Esophagus squamous epithelium (tissue), 4 donors: ENCODE measurements at regions not wholly inside any gene's neighbourhood (a gene's known extent, or its start where the extent isn't known, plus 50 kb on each side); places are given as distances from the start of the nearest gene placed in this dataset.

Source experiments
- CTCF ChIP-seq, 6 experiments: fragments of 450-650 bp in 4 of 6; fragments of 200-600 bp in 2 of 6; sonication (generic) in 2 of 6; IDR thresholded peaks; one replicate each; pipeline ENCODE4 v1.5.1; 2016 to 2019; ENCODE audit warnings: antibody characterized with exemption in 6 of 6, mild to moderate bottlenecking in 4 of 6, moderate library complexity in 4 of 6
- POLR2A ChIP-seq, 4 donors: fragments of 450-650 bp; IDR thresholded peaks; one replicate each; pipeline ENCODE4 v1.6.1; 2017; ENCODE audit warnings: antibody characterized with exemption in 4 of 4, mild to moderate bottlenecking in 4 of 4, moderate library complexity in 3 of 4

DNA sequence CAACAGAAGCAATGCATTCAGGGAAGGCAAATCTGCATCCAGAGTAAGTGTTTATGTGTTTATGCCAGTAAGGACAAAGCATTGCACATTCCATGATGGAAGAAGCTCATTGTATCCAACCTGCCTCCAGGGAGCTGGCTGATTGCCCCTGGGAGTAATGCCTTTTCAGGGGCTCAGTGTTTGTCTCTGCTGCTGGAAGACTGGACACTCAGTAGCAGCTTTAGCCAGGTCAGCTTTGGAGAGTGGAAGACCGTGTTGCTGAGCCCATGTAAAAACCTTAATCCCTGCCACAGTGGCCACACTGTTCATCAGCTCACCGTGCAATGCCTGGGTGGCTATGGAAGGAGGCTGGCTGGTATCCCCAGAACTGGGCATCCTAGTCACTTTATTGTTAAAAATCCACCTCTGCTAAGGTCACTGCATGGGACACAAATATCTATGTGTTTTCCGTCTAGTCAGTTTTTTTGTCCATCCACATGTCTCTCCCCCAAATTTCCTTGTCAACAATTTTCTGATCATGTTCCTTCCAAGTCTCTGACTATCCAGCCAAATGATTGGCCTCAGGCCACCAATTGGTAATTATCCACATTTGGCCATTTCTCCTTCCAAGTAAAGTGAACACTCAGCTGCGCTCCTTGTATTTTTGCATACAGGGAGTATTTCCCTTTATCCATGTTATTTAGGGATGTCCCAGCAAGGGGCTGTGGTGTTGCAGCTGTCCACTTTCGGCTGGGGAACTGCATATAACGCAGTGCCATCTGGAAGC is 2044.5 kb upstream of the AGA start:
- no peak for TF ChIP-seq POLR2A (IDR thresholded peaks at IDR 0.05)
- TF ChIP-seq CTCF (IDR thresholded peaks at IDR 0.05): no peak
